HFFc6 (cell line): ENCODE measurements at regions not wholly inside any gene's neighbourhood (a gene's known extent, or its start where the extent isn't known, plus 50 kb on each side); places are given as distances from the start of the nearest gene placed in this dataset.

Experiments used
- DNase-seq: peaks from one replicate; pipeline ENCODE4 v3.0.0-alpha.2; 2018
- H3K27ac Mint-ChIP-seq: 2 replicates; pipeline ENCODE4 v1.8.0; 2020; ENCODE audit warnings: mild to moderate bottlenecking, mixed read lengths
- H3K27me3 Mint-ChIP-seq: 2 replicates; pipeline ENCODE4 v1.8.0; 2021; ENCODE audit warnings: mild to moderate bottlenecking, moderate library complexity, mixed read lengths; ENCODE audit not compliant: insufficient read depth
- H3K36me3 Mint-ChIP-seq: 2 replicates; pipeline ENCODE4 v1.8.0; 2021; ENCODE audit warnings: low read depth, mixed read lengths
- H3K4me1 Mint-ChIP-seq: 2 replicates; pipeline ENCODE4 v1.8.0; 2020; ENCODE audit warnings: low read depth, mixed read lengths
- H3K4me3 Mint-ChIP-seq: 2 replicates; pipeline ENCODE4 v1.8.0; 2020; ENCODE audit warnings: mild to moderate bottlenecking, moderate library complexity, mixed read lengths
- H3K9me3 Mint-ChIP-seq: 2 replicates; pipeline ENCODE4 v1.8.0; 2020; ENCODE audit warnings: mild to moderate bottlenecking, mixed read lengths
- TF ChIP-seq, protein P1 (sequence below): fragments of 200-600 bp; sonication (generic); IDR thresholded peaks from 2 replicates; pipeline ENCODE4 v1.5.0; 2021; ENCODE audit warnings: antibody characterized with exemption, mild to moderate bottlenecking

GRCh38 chr5:162762119-162762518 is 675.3 kb upstream of the CCNG1 start:
- Mint-ChIP-seq H3K36me3 (no peaks in the 10 kb centered on the region), H3K27me3 (no peaks in the 10 kb centered on the region), H3K27ac (no peak overlapping the region), H3K4me3 (no peak overlapping the region), H3K9me3 (peaks cover 23% of the 10 kb centered on the region), H3K4me1 (no peaks in the 10 kb centered on the region)
- DNase-seq = no peak
- TF ChIP-seq, protein P1, sequence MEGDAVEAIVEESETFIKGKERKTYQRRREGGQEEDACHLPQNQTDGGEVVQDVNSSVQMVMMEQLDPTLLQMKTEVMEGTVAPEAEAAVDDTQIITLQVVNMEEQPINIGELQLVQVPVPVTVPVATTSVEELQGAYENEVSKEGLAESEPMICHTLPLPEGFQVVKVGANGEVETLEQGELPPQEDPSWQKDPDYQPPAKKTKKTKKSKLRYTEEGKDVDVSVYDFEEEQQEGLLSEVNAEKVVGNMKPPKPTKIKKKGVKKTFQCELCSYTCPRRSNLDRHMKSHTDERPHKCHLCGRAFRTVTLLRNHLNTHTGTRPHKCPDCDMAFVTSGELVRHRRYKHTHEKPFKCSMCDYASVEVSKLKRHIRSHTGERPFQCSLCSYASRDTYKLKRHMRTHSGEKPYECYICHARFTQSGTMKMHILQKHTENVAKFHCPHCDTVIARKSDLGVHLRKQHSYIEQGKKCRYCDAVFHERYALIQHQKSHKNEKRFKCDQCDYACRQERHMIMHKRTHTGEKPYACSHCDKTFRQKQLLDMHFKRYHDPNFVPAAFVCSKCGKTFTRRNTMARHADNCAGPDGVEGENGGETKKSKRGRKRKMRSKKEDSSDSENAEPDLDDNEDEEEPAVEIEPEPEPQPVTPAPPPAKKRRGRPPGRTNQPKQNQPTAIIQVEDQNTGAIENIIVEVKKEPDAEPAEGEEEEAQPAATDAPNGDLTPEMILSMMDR = no peak

DNA sequence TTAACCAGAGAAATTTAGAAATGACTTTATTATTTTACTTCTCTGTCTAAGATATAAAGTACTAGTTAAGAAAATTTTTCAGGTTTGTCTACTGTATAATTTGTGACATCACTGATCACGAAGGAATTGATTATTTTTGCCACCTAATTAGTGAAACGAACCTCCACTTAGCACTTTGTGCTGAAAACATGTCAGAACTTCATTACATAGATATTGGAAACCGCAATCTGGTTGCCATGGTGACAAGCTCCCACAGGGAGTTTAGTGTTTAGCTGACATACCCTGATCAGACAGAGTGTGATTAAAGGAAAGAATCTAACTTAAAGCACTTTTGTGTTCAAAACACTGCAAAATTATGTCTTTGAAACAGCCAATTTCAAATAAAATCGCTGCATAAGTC is 668.4 kb upstream of the CCNG1 start:
- peaks cover 28% of the 10 kb centered on the region for H3K9me3 Mint-ChIP-seq
- no peaks in the 10 kb centered on the region for H3K4me1 Mint-ChIP-seq
- no peak overlapping the region for H3K27ac Mint-ChIP-seq
- no peak overlapping the region for H3K4me3 Mint-ChIP-seq
- no peaks in the 10 kb centered on the region for H3K27me3 Mint-ChIP-seq
- TF ChIP-seq, protein P1 = no peak
- no peaks in the 10 kb centered on the region for H3K36me3 Mint-ChIP-seq
- no peak for DNase-seq

- Mint-ChIP-seq H3K27ac (no peak overlapping the region), H3K27me3 (no peaks in the 10 kb centered on the region; the same call in 1 of the 2 replicates), H3K36me3 (no peaks in the 10 kb centered on the region), H3K4me3 (no peak overlapping the region), H3K4me1 (no peaks in the 10 kb centered on the region), H3K9me3 (peaks cover 18% of the 10 kb centered on the region)
- DNase-seq = no peak
- TF ChIP-seq, protein P1 = no peak
Measured at GRCh38 chr5:162785673-162786072, 651.7 kb upstream of the CCNG1 start.

DNA sequence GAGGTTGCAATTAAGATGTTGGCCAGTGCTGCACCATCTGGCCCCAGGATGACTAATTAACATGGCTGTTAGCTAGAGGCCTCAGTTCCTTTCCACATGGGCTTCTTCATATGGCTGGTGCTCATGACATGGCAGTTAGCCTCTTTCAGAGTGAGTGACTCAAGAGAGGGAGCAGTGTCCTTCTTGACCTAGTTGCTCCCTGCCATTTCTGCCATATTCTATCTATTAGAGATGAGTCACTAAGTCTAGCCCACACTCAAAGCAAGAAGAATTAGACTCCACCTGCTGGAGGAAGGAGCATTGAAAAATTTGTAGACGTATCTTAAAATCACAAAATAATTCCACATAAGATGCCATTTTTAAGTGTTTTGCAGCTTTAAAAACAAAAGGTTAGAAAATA is 651.2 kb upstream of the CCNG1 start:
- no peak for DNase-seq
- Mint-ChIP-seq H3K4me1 (no peaks in the 10 kb centered on the region), H3K36me3 (no peaks in the 10 kb centered on the region), H3K9me3 (peaks cover 18% of the 10 kb centered on the region), H3K4me3 (no peak overlapping the region), H3K27me3 (no peaks in the 10 kb centered on the region; the same call in 1 of the 2 replicates), H3K27ac (no peak overlapping the region)
- TF ChIP-seq, protein P1 = no peak

DNA sequence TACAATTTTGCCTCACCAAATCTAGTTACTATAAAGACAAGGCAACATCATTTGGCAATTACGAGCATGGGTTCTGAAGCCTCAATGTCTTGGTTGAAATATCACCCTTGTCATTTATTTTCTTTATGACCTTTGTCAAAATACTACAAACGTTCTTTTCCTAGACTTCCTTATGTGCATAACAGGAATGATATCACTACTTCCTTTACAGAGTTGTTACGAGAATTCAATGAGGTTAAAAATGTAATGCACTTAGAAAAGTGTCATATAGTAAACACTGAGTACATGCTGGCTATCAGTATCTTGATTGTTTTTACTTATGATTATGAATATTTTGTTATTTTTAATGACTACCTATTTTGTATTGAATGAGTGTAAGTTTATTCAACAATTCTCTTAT is 640.9 kb upstream of the CCNG1 start:
- TF ChIP-seq, protein P1 = no peak
- Mint-ChIP-seq H3K36me3 (no peaks in the 10 kb centered on the region), H3K27me3 (no peaks in the 10 kb centered on the region), H3K9me3 (peaks cover 53% of the 10 kb centered on the region), H3K27ac (no peak overlapping the region), H3K4me3 (no peak overlapping the region), H3K4me1 (no peaks in the 10 kb centered on the region)
- no peak for DNase-seq

GRCh38 chr5:162800301-162800700 is 637.1 kb upstream of the CCNG1 start:
- no peak overlapping the region for H3K27ac Mint-ChIP-seq
- H3K27me3 Mint-ChIP-seq = no peaks in the 10 kb centered on the region
- peaks cover 33% of the 10 kb centered on the region for H3K9me3 Mint-ChIP-seq
- no peaks in the 10 kb centered on the region for H3K4me1 Mint-ChIP-seq
- H3K4me3 Mint-ChIP-seq = no peak overlapping the region
- H3K36me3 Mint-ChIP-seq = no peaks in the 10 kb centered on the region
- TF ChIP-seq, protein P1 = no peak
- DNase-seq = no peak
